HEK293T (cell line): ENCODE measurements at regions not wholly inside any gene's neighbourhood (a gene's known extent, or its start where the extent isn't known, plus 50 kb on each side); places are given as distances from the start of the nearest gene placed in this dataset.

Experiments used
- ARNT ChIP-seq: fragments of 450-650 bp; IDR thresholded peaks from 2 replicates; pipeline ENCODE4 v1.6.1; 2017; ENCODE audit warnings: mild to moderate bottlenecking
- BHLHE40 ChIP-seq: fragments of 450-650 bp; IDR thresholded peaks from 2 replicates; pipeline ENCODE4 v1.6.1; 2016; ENCODE audit warnings: mild to moderate bottlenecking, moderate library complexity, borderline replicate concordance
- FOXA1 ChIP-seq: fragments of 450-650 bp; IDR thresholded peaks from 2 replicates; pipeline ENCODE4 v1.6.1; 2016; ENCODE audit warnings: mild to moderate bottlenecking
- FOXM1 ChIP-seq: fragments of 450-650 bp; IDR thresholded peaks from 2 replicates; pipeline ENCODE4 v1.6.1; 2017; ENCODE audit warnings: mild to moderate bottlenecking, borderline replicate concordance
- HDGF ChIP-seq: fragments of 450-650 bp; IDR thresholded peaks from 2 replicates; pipeline ENCODE4 v1.6.1; 2017; ENCODE audit warnings: antibody characterized with exemption, borderline replicate concordance
- LEF1 ChIP-seq: fragments of 450-650 bp; IDR thresholded peaks from 2 replicates; pipeline ENCODE4 v1.6.1; 2017; ENCODE audit warnings: mild to moderate bottlenecking, borderline replicate concordance
- SP1 ChIP-seq: fragments of 450-650 bp; IDR thresholded peaks from 2 replicates; pipeline ENCODE4 v1.6.1; 2017
- SUZ12 ChIP-seq: fragments of 450-650 bp; IDR thresholded peaks from 2 replicates; pipeline ENCODE4 v1.6.1; 2016; ENCODE audit warnings: mild to moderate bottlenecking
- TARDBP ChIP-seq: fragments of 450-650 bp; IDR thresholded peaks from 2 replicates; pipeline ENCODE4 v1.6.1; 2016
- ZNF384 ChIP-seq: fragments of 450-650 bp; IDR thresholded peaks from 2 replicates; pipeline ENCODE4 v1.6.1; 2016
- TF ChIP-seq, protein P1 (sequence below): fragments of 450-650 bp; IDR thresholded peaks from 2 replicates; pipeline ENCODE4 v1.6.1; 2016

DNA sequence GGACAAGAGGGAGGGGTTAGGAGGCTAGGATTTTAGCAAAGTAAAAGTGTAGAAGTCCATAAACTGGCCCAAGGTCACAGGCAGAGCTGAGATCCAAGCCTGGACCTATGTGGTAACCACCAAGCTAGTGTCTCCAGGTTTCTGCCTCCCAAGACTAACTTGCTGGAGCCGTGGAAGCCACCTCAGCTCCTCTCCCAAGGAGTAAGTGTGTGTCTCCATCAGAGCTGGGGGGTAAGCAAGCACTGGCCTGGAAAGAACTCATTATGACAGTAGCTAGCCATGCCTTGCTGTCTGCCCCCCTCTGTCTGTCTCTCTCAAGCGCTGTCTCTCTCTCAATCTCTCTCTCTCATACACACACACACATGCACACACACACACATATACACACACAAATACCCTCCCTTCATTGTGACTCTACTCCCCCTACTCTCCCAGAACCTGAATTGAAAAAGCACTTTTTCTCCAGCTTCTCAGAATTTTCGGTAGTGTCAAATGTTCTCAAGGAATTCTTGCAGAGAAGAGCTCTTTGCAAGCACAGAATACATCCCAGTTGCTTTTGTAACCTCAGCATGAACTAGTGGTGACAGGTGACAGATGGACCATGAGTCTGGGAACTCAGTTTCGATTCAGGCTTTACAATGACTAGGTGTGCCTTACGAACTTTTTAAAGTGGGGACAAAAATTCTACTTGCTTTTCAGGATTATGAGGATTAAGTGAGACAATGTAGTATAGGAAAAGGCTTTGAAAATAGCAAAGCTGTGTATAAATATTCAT is 238.0 kb upstream of the FGGY start:
- TF ChIP-seq LEF1 (no peak), TARDBP (no peak), ARNT (no peak), FOXM1 (no peak), HDGF (no peak), SP1 (no peak), BHLHE40 (no peak), FOXA1 (no peak), ZNF384 (no peak), SUZ12 (no peak)
- TF ChIP-seq, protein P1, sequence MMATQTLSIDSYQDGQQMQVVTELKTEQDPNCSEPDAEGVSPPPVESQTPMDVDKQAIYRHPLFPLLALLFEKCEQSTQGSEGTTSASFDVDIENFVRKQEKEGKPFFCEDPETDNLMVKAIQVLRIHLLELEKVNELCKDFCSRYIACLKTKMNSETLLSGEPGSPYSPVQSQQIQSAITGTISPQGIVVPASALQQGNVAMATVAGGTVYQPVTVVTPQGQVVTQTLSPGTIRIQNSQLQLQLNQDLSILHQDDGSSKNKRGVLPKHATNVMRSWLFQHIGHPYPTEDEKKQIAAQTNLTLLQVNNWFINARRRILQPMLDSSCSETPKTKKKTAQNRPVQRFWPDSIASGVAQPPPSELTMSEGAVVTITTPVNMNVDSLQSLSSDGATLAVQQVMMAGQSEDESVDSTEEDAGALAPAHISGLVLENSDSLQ, result no peak
